OCI-LY7 (cell line): ENCODE measurements at regions not wholly inside any gene's neighbourhood (a gene's known extent, or its start where the extent isn't known, plus 50 kb on each side); places are given as distances from the start of the nearest gene placed in this dataset.

ENCODE experiments used
- BruUV-seq: library from RNA; stranded (reverse); fragments of 400-500 nt; replicated peaks from 2 replicates; lab custom pipeline; 2021; lab: Mats Ljungman, UMichigan
- CTCF ChIA-PET: fragments of 300-600 bp; sonication (Branson Sonifier 250); formaldehyde crosslinking; loops from one replicate; lab custom pipeline; 2022; ENCODE audit warnings: antibody characterized with exemption; ENCODE audit not compliant: unreplicated experiment; lab: Charles Lee
- POLR2A ChIA-PET: fragments of 300-600 bp; sonication (Branson Sonifier 250); formaldehyde crosslinking; loops from one replicate; lab custom pipeline; 2022; ENCODE audit warnings: antibody characterized with exemption; lab: Charles Lee
- DNase-seq: peaks from one replicate; pipeline ENCODE4 v3.0.0-alpha.2; 2015; ENCODE audit warnings: low spot score
- H2AFZ ChIP-seq: fragments of 200-600 bp; sonication (generic), shearing (Covaris generic); 2 replicates; pipeline ENCODE4 v1.6.1; 2014; ENCODE audit warnings: mild to moderate bottlenecking, antibody characterized with exemption, low read length, moderate library complexity
- H3K27ac ChIP-seq: fragments of 200-600 bp; sonication (generic); 2 replicates; pipeline ENCODE4 v1.5.1; 2014; ENCODE audit warnings: mixed run types, low read depth, mild to moderate bottlenecking, moderate library complexity, low read length, inconsistent platforms; ENCODE audit not compliant: poor library complexity, severe bottlenecking
- H3K36me3 ChIP-seq: fragments of 200-600 bp; sonication (generic); 2 replicates; pipeline ENCODE4 v1.6.1; 2014; ENCODE audit warnings: mild to moderate bottlenecking, antibody characterized with exemption, low read length, moderate library complexity, mixed read lengths; ENCODE audit not compliant: insufficient read depth
- H3K4me1 ChIP-seq: fragments of 200-600 bp; sonication (generic); 2 replicates; pipeline ENCODE4 v1.5.1; 2014; ENCODE audit warnings: mild to moderate bottlenecking, low read length; ENCODE audit not compliant: insufficient read depth, poor library complexity, severe bottlenecking
- H3K4me2 ChIP-seq: fragments of 200-600 bp; sonication (generic); 2 replicates; pipeline ENCODE4 v1.6.1; 2014; ENCODE audit warnings: mild to moderate bottlenecking, low read length
- H3K4me3 ChIP-seq: fragments of 200-600 bp; sonication (generic); 2 replicates; pipeline ENCODE4 v1.5.1; 2014; ENCODE audit warnings: mild to moderate bottlenecking, low read depth, low read length; ENCODE audit not compliant: poor library complexity, severe bottlenecking
- H3K79me2 ChIP-seq: fragments of 200-600 bp; sonication (generic); 2 replicates; pipeline ENCODE4 v1.6.1; 2016; ENCODE audit warnings: low read depth, mild to moderate bottlenecking, low read length, moderate library complexity, mixed read lengths; ENCODE audit not compliant: insufficient read depth
- H3K9me2 ChIP-seq: fragments of 200-600 bp; sonication (generic); 2 replicates; pipeline ENCODE4 v1.6.1; 2016; ENCODE audit warnings: mild to moderate bottlenecking, low read length, mixed read lengths; ENCODE audit not compliant: insufficient read depth
- H3K9me3 ChIP-seq: fragments of 200-600 bp; sonication (generic); 2 replicates; pipeline ENCODE4 v1.6.1; 2014; ENCODE audit warnings: mild to moderate bottlenecking, mixed run types, low read length, mixed read lengths
- H4K20me1 ChIP-seq: fragments of 200-600 bp; sonication (generic); 2 replicates; pipeline ENCODE4 v1.6.1; 2014; ENCODE audit warnings: mild to moderate bottlenecking, antibody characterized with exemption, low read length, moderate library complexity, mixed read lengths; ENCODE audit not compliant: insufficient read depth
- CTCF ChIP-seq: fragments of 200-600 bp; sonication (generic); conservative IDR thresholded peaks from 2 replicates; pipeline ENCODE4 v1.5.1; 2014; ENCODE audit warnings: mild to moderate bottlenecking, antibody characterized with exemption, low read length, moderate library complexity, mixed read lengths
- EZH2phosphoT487 ChIP-seq: fragments of 200-600 bp; sonication (generic); IDR thresholded peaks from 2 replicates; pipeline ENCODE4 v1.6.1; 2018; ENCODE audit warnings: low read depth, borderline replicate concordance, mild to moderate bottlenecking, mixed run types, antibody characterized with exemption, low read length, moderate library complexity, mixed read lengths
- intact Hi-C: fragments of 100-400 bp; cut with micrococcal nuclease; formaldehyde crosslinking; loops from one replicate; pipeline ENCODE4 v1.10.0; 2022; ENCODE audit not compliant: unreplicated experiment

- Histone ChIP-seq H3K79me2 (no peaks in the 10 kb centered on the region), H3K4me1 (no peaks in the 10 kb centered on the region), H4K20me1 (no peaks in the 10 kb centered on the region), H3K4me3 (no peak overlapping the region), H3K4me2 (no peak overlapping the region), H2AFZ (no peak overlapping the region), H3K9me3 (no peaks in the 10 kb centered on the region), H3K9me2 (no peaks in the 10 kb centered on the region), H3K27ac (no peak overlapping the region), H3K36me3 (no peaks in the 10 kb centered on the region)
- ChIA-PET POLR2A (interaction anchor here (1.4 kb wide), 1 partner anchor 112 kb away, joined by 4 read pairs; no protein-coding TSS in a partner anchor), CTCF (no interaction called here)
- intact Hi-C loops = no loop called here
- TF ChIP-seq CTCF (no peak), EZH2phosphoT487 (no peak)
- no TSS peak for BruUV-seq
- no peak for DNase-seq
Measured at GRCh38 chr9:75417471-75417870, 329.2 kb downstream of the OSTF1 start.

- intact Hi-C loops = no loop called here
- H3K36me3 ChIP-seq = no peaks in the 10 kb centered on the region
Measured at GRCh38 chr9:75418518-75418917, 330.2 kb downstream of the OSTF1 start.

GRCh38 chr9:75422944-75423522 is 334.7 kb downstream of the OSTF1 start:
- POLR2A ChIA-PET = no interaction called here
- no peaks in the 10 kb centered on the region for H3K9me2 ChIP-seq
- no peak overlapping the region for H2AFZ ChIP-seq
- no peaks in the 10 kb centered on the region for H3K9me3 ChIP-seq
- DNase-seq = no peak
- peak overlapping the region; percentile 2; the same call in 1 of the 2 replicates for H3K4me2 ChIP-seq
- H3K36me3 ChIP-seq = no peaks in the 10 kb centered on the region
- no peaks in the 10 kb centered on the region for H3K79me2 ChIP-seq
- no peak overlapping the region for H3K4me3 ChIP-seq
- H3K4me1 ChIP-seq = no peaks in the 10 kb centered on the region
- BruUV-seq = no TSS peak
- H4K20me1 ChIP-seq = no peaks in the 10 kb centered on the region
- TF ChIP-seq EZH2phosphoT487 = no peak
- TF ChIP-seq CTCF = no peak
- intact Hi-C loops = no loop called here
- no peak overlapping the region for H3K27ac ChIP-seq
- CTCF ChIA-PET = no interaction called here

More at GRCh38 chr9:75418518-75418917, 330.2 kb downstream of the OSTF1 start:
- Histone ChIP-seq H3K27ac (peak overlapping the region; percentile 50), H3K4me3 (no peak overlapping the region), H3K79me2 (no peaks in the 10 kb centered on the region), H3K9me3 (no peaks in the 10 kb centered on the region), H3K4me2 (peak overlapping the region; percentile 28; the same call in 1 of the 2 replicates), H3K9me2 (no peaks in the 10 kb centered on the region), H4K20me1 (no peaks in the 10 kb centered on the region), H2AFZ (no peak overlapping the region), H3K4me1 (no peaks in the 10 kb centered on the region)
- ChIA-PET POLR2A (interaction anchor here (0.7 to 1.1 kb wide), 2 partner anchors 9 to 15 kb away, joined by 3 to 5 read pairs; no protein-coding TSS in a partner anchor), CTCF (no interaction called here)
- peak; percentile 64 for DNase-seq
- BruUV-seq = no TSS peak
- TF ChIP-seq EZH2phosphoT487 = no peak
